GM21390 (cell line): ENCODE measurements at regions not wholly inside any gene's neighbourhood (a gene's known extent, or its start where the extent isn't known, plus 50 kb on each side); places are given as distances from the start of the nearest gene placed in this dataset.
"Not testable (repeated sequence)": the region's sequence is repeated elsewhere in the genome, so short reads cannot be mapped to it uniquely, and the experiment has no call there.

ENCODE experiments used
- ATAC-seq: cut with Tn5 transposase; IDR thresholded peaks from one replicate; pipeline ENCODE4 v1.9.1; 2021; ENCODE audit not compliant: unreplicated experiment

- peak; percentile 52 for ATAC-seq
Observed at GRCh38 chrY:14344648-14345333, 179.5 kb upstream of the NLGN4Y start.

DNA sequence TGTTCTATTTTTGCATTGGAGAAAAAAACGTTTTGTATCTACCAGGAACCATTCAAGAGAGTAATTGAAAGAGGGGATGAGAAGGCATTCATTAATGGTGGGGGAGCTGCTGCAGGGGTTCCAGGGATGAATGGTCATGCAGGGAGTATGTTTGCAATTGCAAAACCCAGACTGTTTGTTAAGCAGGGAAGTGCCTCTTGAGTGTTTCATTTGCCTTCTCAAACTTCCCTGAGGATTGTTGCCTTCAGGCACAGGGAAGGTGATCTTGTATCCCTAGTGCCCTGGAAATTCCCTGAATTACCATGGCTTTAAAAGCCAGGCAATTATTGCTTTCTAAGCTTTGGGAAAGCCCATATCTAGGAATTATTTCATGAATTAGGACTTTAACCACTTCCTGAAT lies 172.7 kb upstream of the NLGN4Y start:
- ATAC-seq, result no peak

- no peak for ATAC-seq
Observed at GRCh38 chrY:14356154-14356553, 168.2 kb upstream of the NLGN4Y start.

DNA sequence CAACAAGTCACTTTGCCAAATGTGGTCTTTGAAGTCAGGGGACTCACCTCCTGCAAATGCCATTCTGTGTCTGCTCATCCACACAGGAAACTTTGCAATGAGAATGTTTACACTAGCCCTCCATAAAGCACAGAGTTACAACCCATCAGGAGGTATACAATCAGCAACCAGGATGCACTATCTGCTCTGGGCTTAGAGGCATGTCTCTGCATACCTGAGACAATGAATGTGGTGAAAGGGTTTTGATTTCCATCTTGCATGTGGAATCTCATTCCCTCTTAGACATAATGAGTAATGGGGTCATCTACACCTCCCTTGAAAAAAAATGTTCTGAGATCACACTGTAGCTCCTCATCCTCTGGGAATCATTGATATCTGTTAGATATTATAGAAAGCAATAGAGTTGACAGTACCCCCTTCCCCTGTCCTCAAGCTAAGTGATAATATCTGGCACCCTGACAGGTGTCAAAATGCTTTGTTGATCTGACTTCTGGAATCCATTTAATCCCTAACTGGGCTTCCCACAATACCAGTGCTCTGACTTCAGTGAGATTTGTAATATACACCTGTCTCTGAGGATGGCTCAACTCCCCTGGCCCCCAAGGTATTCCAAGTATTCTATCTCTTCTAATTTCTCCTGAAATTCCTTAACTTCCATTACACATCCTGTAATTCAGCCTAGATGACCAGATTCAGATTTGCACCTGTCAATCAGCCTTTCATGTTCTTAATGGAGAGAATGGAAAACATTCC lies 163.4 kb upstream of the NLGN4Y start:
- no peak for ATAC-seq

DNA sequence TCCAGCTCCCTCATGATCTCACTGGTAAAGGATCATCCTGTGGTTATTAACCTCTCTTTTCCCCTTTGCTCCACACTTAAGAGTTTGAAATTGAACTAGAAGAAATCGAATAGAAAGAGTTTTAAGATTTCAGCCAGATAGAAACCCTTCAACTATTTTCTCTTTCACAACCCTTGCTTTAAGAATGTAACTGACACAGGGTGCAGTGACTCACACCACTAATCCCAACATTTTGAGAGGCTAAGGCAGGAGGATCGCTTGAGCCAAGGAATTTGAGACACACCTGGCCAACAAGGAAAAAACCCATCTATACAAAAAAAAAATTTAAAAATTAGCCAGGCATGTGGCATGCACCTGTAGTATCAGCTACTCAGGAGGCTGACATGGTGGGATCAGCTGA lies 150.7 kb upstream of the NLGN4Y start:
- ATAC-seq, result no peak

GRCh38 chrY:14378217-14378616 lies 146.1 kb upstream of the NLGN4Y start:
- no peak for ATAC-seq

- ATAC-seq, result not testable (repeated sequence)
Observed at GRCh38 chrY:14410549-14411030, 113.7 kb upstream of the NLGN4Y start.

GRCh38 chrY:14411334-14411733 lies 113.0 kb upstream of the NLGN4Y start:
- no peak for ATAC-seq

DNA sequence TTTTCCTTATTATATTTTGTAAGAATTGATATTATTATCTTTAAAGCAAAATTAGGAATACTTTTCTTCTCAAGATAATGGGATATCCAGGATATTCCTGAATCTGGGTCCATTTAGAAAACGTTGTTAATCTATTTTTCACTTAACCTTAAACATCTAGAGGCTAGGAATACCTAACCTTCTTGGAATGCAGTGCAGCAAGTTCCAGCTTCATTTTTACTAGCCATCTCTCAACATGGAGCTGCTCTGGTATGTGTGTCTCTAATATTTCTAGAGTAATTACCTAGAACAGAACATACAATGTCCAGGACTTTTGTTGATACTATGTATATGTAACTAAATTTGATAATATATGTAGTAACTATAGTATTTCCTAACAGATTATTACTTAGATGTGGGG lies 87.8 kb upstream of the NLGN4Y start:
- ATAC-seq, result no peak

DNA sequence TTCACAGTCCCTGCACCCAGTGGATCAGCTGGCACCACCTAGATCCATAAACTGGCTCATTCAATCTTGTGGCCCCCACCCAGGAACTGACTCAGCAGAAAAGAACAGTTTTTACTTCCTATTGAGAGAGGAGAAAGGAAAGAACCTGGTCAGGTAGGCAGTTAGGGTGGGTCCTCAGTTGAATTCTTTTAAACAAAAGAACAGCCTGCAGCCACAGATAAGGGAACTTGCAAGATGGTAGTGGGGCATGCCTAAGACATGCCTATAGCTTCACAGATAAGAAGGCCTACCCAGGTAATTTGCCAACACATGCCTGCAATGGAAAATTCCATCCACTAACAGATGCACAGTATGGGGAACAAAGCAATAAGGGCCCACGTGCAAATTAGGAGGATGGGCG lies 86.7 kb upstream of the NLGN4Y start:
- no peak for ATAC-seq

DNA sequence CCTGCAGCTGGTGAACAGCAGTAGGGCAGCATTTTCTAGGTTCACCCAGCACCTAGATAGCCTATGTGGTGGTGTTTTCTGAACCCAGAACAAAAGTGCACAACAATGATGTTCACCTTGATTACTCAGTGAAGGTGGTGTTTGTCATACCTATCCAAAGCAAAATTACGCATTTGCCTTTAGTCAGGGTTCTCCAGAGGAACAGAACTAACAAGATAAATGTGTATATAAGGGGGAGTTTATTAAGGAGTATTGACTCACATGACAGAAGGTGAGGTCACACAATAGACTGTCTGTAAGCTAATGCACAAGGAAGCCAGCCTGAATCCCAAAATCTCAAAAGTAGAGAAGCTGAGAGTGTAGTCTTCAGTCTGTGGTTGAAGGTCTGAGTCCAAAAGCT lies 85.9 kb upstream of the NLGN4Y start:
- ATAC-seq, result no peak

- ATAC-seq, result no peak
Observed at GRCh38 chrY:14444550-14444949, 79.8 kb upstream of the NLGN4Y start.

- ATAC-seq, result no peak
Observed at GRCh38 chrY:14468151-14468683, 56.1 kb upstream of the NLGN4Y start.

DNA sequence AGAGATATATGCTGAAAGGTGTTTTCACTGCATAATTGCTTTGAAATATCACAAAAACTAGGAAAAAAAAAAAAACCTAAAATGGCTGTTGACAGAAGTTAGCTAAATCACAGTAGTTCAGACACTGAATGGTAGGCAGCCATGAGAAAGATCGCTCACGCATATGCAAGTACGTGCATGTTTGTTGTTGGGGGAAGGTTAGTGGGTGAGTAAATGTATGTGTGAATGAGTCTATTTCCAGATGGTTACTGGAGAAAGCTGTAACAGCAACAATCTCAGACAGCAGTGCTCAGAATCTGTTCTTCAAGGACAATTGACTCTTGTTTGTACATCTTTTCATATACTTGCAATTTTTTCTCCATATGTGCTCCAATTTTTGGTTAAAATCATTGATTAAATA lies 51.9 kb upstream of the NLGN4Y start:
- ATAC-seq, result no peak

DNA sequence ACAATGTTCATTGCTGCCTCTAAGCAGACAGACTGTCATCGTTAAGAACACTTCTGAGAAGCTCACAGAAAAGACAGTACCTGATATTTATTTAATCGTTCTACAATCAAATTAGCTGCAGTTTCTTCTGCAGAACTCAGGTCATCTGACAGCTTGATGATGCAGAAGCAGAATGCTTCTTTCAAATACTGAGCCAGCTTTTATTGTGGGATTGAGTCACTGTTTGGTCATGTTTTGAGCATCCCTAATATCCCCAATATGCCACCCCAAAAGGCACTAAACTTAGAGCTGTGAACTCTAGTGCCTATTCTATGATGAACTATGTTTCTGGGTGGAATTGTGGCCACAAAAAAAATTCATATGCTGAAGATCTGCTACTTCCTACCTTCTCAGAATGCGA lies 51.0 kb upstream of the NLGN4Y start:
- ATAC-seq, result no peak
